ENCODE measurements at regions not wholly inside any gene's neighbourhood (a gene's known extent, or its start where the extent isn't known, plus 50 kb on each side); places are given as distances from the start of the nearest gene placed in this dataset.

DNA sequence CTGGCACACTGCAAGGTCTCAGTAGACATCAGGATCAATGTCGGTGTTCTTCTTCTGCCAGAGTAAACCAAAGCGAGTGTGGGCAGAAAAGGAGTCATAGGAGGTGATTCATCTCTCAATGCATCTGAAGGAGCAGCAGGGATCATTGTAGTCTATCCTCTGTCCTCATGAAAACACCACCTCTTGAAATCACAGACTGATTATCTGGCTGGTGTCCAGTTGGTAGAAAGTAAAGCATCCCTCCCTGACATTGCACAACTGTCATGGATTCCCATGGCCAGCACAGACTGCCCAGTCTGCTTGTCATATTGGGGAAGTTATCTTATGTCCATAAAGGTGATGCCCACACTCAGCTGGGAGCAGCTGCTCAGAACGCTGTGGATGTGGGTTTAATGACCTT is 74.1 kb downstream of the ABCC12 start:
- Histone ChIP-seq H3K36me3 (no peaks in the 10 kb centered on the region), H3K4me3 (no peak overlapping the region), H3K27ac (no peak overlapping the region), H3K4me1 (no peaks in the 10 kb centered on the region), H3K27me3 (peaks cover 29% of the 10 kb centered on the region), H3K9me3 (no peaks in the 10 kb centered on the region)
- no peak for ATAC-seq
- no CpG with 5 or more reads among the region's 3 CpGs for WGBS, 2 donors (ENCODE audit: low coverage in 1 of 2)
- TF ChIP-seq EP300 (IDR thresholded peaks at IDR 0.05) (no peak), POLR2AphosphoS5 (IDR thresholded peaks at IDR 0.05) (no peak)

- Histone ChIP-seq H3K4me3 (no peak overlapping the region), H3K9me3 (no peaks in the 10 kb centered on the region), H3K36me3 (no peaks in the 10 kb centered on the region), H3K27me3 (peaks cover 35% of the 10 kb centered on the region), H3K4me1 (no peaks in the 10 kb centered on the region), H3K27ac (no peak overlapping the region)
- WGBS, 2 donors (ENCODE audit: low coverage in 1 of 2), result 84% methylated on average over 2 of the region's 2 CpGs; no CpG with 5 or more reads in 1 of the 2 donors
- TF ChIP-seq POLR2AphosphoS5 (IDR thresholded peaks at IDR 0.05) (no peak), EP300 (IDR thresholded peaks at IDR 0.05) (no peak), POLR2A (IDR thresholded peaks at IDR 0.05) (no peak)
- TF ChIP-seq, protein P1, sequence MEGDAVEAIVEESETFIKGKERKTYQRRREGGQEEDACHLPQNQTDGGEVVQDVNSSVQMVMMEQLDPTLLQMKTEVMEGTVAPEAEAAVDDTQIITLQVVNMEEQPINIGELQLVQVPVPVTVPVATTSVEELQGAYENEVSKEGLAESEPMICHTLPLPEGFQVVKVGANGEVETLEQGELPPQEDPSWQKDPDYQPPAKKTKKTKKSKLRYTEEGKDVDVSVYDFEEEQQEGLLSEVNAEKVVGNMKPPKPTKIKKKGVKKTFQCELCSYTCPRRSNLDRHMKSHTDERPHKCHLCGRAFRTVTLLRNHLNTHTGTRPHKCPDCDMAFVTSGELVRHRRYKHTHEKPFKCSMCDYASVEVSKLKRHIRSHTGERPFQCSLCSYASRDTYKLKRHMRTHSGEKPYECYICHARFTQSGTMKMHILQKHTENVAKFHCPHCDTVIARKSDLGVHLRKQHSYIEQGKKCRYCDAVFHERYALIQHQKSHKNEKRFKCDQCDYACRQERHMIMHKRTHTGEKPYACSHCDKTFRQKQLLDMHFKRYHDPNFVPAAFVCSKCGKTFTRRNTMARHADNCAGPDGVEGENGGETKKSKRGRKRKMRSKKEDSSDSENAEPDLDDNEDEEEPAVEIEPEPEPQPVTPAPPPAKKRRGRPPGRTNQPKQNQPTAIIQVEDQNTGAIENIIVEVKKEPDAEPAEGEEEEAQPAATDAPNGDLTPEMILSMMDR (IDR thresholded peaks at IDR 0.05), result no peak
- ATAC-seq, result no peak
Observed at GRCh38 chr16:48076455-48077012, 79.3 kb downstream of the ABCC12 start.

GRCh38 chr16:48075398-48075797 is 80.4 kb downstream of the ABCC12 start:
- Histone ChIP-seq H3K9me3 (no peaks in the 10 kb centered on the region), H3K36me3 (no peaks in the 10 kb centered on the region)
- WGBS, 2 donors (ENCODE audit: low coverage in 1 of 2), result 57 to 80% methylated on average over 1 to 2 of the region's 3 CpGs

DNA sequence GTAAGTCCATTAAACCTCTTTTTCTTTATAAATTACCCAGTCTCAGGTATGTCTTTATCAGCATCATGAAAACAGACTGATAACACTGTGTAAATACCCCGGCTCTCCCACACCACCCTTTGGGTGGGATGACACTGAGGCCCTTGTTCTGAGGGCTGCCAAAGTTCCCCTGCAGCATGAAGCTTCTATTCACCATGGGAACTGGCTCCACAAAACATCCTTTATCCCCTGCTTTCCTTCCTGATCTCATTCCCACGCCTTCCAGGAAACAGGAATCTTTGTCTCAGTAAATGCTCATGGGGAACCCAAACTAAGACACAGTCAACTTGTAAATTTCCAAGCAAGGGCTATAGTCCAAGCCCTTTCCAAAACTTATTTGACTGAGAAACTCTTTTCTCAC is 88.4 kb downstream of the ABCC12 start:
- TF ChIP-seq EP300 (IDR thresholded peaks at IDR 0.05) (no peak), POLR2A (IDR thresholded peaks at IDR 0.05) (no peak), POLR2AphosphoS5 (IDR thresholded peaks at IDR 0.05) (no peak)
- TF ChIP-seq, protein P1 (IDR thresholded peaks at IDR 0.05), result no peak
- Histone ChIP-seq H3K27ac (no peak overlapping the region), H3K4me1 (no peaks in the 10 kb centered on the region), H3K9me3 (no peaks in the 10 kb centered on the region), H3K4me3 (no peak overlapping the region), H3K36me3 (no peaks in the 10 kb centered on the region), H3K27me3 (peaks cover 5% of the 10 kb centered on the region)
- ATAC-seq, result no peak
- 39 to 75% methylated on average over 2 of the region's 2 CpGs for WGBS, 2 donors (ENCODE audit: low coverage in 1 of 2)

More at GRCh38 chr16:48075398-48075797, 80.4 kb downstream of the ABCC12 start:
- ATAC-seq, result no peak
- Histone ChIP-seq H3K4me3 (no peak overlapping the region), H3K27me3 (peaks cover 29% of the 10 kb centered on the region), H3K27ac (no peak overlapping the region), H3K4me1 (no peaks in the 10 kb centered on the region)
- TF ChIP-seq, protein P1 (IDR thresholded peaks at IDR 0.05), result no peak
- TF ChIP-seq POLR2AphosphoS5 (IDR thresholded peaks at IDR 0.05) (no peak), EP300 (IDR thresholded peaks at IDR 0.05) (no peak)

GRCh38 chr16:48064971-48065370 is 90.8 kb downstream of the ABCC12 start:
- ATAC-seq, result no peak
- 80 to 100% methylated on average over 1 of the region's 1 CpG for WGBS, 2 donors (ENCODE audit: low coverage in 1 of 2)
- no peak overlapping the region for H3K27ac ChIP-seq
- no peaks in the 10 kb centered on the region for H3K4me1 ChIP-seq
- no peaks in the 10 kb centered on the region for H3K36me3 ChIP-seq
- no peak overlapping the region for H3K4me3 ChIP-seq
- TF ChIP-seq POLR2AphosphoS5 (IDR thresholded peaks at IDR 0.05), result no peak
- no peak for TF ChIP-seq POLR2A (IDR thresholded peaks at IDR 0.05)
- TF ChIP-seq, protein P1 (IDR thresholded peaks at IDR 0.05), result no peak
- no peak for TF ChIP-seq EP300 (IDR thresholded peaks at IDR 0.05)
- H3K27me3 ChIP-seq, result no peaks in the 10 kb centered on the region
- no peaks in the 10 kb centered on the region for H3K9me3 ChIP-seq
